Kasumi-1 (cell line): ENCODE measurements at regions not wholly inside any gene's neighbourhood (a gene's known extent, or its start where the extent isn't known, plus 50 kb on each side); places are given as distances from the start of the nearest gene placed in this dataset.

ENCODE experiments used
- DNase-seq, 2 experiments: peaks; one replicate each; lab custom pipeline; 2025; lab: John Stamatoyannopoulos, UW

GRCh38 chr4:188554413-188554812 lies 415.2 kb downstream of the TRIML1 start:
- no peak for DNase-seq

GRCh38 chr4:188573104-188573503 lies 433.9 kb downstream of the TRIML1 start:
- no peak for DNase-seq

GRCh38 chr4:188578657-188579056 lies 439.4 kb downstream of the TRIML1 start:
- DNase-seq, result no peak

DNA sequence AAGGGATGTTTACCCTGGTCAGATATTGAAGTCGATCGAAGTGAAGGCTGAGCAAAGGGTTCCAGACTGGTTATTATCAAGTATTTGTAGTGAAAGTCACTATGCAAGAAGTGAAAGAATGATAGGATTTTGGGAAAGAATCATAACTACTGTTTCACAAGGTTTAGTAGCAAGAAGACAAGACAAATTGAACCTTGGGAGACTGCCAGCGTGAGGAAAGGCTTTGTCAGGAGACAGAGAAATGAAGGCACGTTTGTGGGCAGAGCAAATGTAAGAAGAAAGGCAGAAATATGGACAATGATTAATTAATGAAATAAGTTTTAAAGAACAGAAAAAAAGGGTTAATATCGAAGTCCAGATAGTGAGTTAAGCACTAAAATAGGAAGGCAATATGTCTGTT lies 456.8 kb downstream of the TRIML1 start:
- DNase-seq, result no peak

GRCh38 chr4:188603646-188604045 lies 464.4 kb downstream of the TRIML1 start:
- no peak for DNase-seq

- DNase-seq, result no peak
Observed at GRCh38 chr4:188606635-188607034, 467.4 kb downstream of the TRIML1 start.

DNA sequence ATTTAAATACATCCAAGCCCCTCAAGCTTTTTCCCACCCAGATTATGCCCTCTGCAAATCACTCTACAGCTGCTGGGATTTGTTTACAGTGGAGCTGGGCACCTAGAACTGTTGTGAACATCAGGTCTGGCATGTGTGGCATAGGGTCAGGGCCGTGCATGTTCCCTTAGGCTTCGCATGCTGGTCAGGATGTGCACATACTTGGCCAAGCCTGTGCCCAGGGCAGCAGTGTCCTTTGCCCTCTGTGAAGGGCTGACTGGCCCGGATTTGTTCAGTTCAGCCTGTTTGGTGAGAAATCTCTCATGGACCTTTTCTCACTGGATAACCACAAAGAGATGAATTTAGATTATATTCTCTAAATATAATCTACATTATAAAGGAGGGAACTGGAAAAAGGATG lies 471.9 kb downstream of the TRIML1 start:
- no peak for DNase-seq

DNA sequence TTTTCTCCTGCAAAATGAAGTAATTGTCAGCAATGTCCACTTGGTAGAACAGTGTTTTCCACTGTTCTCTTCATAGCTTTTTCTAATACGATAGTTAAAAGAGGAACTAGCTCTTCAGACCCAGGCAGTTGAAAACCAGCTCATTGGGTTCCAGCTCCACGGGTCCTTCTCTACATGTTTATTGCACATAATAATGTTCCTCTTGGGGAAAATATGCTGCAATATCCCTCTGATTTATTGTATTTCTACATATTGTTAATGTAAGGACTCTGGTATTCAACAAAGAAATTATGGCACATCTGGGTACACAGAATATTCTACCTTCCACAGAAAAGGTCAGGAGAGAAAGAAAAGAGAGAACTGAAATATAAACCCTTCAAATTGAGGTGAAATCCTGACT lies 473.4 kb downstream of the TRIML1 start:
- DNase-seq, result peak; percentile 35 to 47

DNA sequence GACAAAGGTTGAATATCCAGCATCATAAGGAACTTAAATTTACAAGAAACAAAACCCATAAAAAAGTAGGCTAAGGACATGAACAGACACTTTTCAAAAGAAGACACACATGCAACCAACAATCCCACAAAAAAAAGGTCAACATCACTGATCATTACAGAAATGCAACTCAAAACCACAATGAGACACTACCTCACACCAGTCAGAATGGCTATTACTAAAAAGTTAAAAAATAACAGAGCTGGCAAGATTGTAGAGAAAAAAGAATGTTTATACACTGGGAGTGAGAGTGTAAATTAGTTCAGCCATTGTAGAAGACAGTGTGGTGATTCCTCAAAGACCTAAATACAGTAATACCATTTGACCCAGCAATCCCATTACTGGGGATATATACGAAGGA lies 474.7 kb downstream of the TRIML1 start:
- DNase-seq, result no peak

DNA sequence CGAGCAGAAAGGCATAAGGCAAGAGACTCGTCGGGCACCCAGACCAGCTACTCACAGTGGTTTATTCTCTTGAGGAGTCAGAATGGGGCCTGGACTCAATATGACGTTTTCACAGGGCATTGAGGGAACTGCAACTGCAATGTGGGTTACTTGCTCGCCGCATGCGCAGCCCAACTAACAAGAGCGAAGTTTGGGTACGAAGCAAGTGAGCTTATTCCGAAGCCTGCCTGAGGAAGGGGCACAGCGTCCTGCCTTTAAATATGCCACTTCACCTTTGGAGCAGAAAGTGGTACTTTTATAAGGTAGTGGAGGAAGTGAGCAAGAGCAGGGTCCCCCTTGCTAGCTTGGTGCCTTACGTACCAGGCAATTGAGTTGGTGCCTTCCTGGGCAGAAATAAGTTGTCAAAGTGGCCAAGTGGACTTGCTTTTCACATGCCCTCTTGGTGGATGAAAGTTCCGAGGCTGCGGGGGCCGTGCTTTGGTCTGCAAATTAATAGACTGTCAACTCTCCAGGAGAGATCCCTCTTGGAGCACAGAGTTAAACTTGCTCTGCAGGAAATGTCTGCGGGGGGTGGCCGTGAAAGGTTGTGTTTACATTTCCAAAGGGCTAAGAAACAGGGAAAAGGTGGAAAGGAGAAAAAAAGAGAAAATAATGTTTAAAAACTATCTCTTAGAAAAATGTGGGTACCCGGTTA lies 480.4 kb downstream of the TRIML1 start:
- no peak for DNase-seq

DNA sequence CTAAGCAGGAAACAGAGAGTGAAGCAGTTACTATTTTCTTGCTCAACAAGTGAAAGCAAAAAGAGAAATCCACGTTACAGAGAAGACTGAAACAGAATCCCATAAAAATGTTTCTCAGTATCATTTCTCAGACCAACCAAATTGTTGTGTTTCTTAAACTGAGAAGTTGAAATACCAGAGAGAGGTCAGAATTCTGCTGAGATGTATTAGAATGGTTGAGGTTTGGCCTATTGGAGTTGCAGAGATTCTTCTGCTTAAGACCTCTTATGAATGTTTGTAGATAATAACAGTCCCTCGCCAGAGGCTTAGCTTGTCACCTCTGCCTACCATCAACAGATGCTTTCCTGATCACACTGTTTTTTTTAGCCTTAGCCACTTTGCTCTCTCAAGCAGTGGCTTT lies 481.4 kb downstream of the TRIML1 start:
- no peak for DNase-seq

- no peak for DNase-seq
Observed at GRCh38 chr4:188623314-188623854, 484.1 kb downstream of the TRIML1 start.

DNA sequence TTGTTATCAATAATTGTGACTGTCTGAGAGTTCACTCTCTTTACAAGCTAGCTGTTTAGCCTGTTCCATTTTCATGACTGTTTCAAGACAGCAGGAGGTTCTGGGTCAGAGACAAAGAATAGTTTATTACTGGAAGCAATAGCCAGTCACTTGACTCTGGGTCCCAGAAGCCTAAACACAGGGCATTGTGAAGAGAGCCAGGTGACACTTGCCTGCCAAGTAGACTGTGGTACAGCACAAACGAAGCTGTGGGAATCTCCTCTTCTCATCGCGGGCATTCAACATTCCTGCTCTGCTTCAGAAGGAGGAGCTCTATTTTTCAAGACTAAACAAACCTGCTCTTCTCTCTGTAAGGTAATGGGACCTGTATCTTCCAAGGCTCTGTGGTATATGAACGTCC lies 485.1 kb downstream of the TRIML1 start:
- no peak for DNase-seq

- no peak for DNase-seq
Observed at GRCh38 chr4:188627892-188628291, 488.7 kb downstream of the TRIML1 start.

GRCh38 chr4:188639479-188640100 lies 500.3 kb downstream of the TRIML1 start:
- DNase-seq, result no peak

DNA sequence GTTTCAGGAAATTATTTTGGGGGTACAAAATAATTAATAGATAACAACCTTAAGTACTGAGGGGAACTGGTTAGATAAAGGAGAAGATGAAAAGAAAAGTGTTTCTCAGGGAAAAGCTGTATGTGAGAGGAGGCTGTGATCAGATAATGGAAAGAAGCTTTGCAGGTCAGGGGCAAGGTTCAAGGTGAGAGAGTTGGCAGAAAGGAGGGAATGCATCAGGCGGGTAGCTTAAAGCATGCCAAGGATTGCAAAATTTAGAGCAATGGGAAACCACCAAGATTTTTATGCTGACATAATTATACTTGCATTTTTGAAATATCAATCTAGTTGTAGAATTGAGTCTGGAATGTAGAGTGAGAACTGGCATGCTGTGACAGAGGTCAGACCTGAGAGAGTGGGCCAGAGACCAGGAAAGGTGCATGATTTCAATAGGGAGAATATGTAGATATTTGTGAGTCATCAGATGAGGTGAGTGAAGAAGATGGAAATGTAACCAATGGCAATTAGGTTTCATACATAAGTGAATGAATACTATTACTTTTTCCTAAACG lies 508.7 kb downstream of the TRIML1 start:
- DNase-seq, result no peak

GRCh38 chr4:188649635-188650034 lies 510.4 kb downstream of the TRIML1 start:
- DNase-seq, result no peak

DNA sequence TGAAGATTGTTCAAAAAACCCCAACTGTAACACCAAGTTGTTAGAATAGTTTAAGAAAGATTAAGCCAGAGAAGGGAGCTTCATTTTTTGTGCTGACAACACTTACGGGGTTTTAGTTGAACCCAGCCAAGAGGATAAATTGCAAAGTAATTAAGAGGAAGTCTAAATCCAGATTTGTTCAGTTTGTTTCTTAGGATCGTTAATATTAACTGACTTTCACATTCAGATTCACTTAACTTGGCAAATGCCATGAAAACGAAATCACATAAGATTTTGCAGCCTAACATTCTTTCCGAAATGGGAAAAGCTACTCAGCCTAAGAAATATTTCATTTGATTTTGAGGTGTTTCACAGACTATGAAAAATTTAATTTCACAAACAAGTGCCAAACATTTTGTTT lies 511.3 kb downstream of the TRIML1 start:
- no peak for DNase-seq

DNA sequence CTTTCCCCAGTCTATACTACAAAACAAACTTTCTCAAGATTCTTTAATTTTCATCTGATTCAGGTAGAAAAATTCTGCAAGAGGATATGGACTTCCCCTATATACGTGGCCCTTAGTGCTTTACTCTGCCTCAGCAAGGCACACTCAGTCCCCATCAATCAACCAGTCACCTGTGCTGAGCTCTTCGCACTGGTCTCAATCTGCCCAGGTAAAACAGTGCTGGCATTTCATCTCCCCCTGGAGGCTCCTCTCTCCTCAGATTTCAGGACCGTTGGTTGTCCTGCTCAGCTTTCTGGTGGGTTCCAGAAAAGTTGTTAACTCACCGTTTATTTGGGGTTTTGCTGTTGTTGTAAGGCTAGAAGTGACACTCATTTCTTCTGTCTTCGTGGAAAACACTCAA lies 518.1 kb downstream of the TRIML1 start:
- DNase-seq, result no peak

DNA sequence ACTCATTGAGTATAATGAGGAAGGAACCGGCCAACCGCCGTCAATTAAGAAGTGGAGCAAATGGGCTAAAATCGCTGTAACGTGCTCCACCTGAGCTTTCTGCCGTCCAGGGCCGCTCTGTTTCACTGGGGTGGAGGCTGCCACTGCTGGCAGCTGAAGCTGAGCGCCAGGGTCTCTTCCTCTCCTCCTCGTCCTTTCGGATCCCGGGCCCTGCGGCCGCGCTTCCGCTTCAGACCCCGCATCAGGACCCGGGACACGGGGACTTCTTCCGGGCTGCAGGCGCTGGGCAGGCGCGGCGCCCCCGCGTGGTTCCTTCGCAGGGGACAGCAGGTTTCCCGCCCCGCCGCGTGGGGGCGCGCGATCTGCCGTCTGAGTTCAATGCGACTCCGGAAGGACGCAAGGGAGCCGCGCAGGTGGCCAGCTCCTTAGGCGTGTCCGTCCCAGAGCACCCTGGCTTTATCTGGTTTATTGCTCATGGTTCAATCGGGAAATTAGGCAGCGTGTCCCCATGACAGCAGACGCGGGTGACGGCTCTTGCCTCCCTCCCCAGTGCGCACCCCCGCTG lies 519.8 kb downstream of the TRIML1 start:
- DNase-seq, result no peak

GRCh38 chr4:188660796-188661195 lies 521.6 kb downstream of the TRIML1 start:
- no peak for DNase-seq

GRCh38 chr4:188661502-188661901 lies 522.3 kb downstream of the TRIML1 start:
- no peak for DNase-seq

DNA sequence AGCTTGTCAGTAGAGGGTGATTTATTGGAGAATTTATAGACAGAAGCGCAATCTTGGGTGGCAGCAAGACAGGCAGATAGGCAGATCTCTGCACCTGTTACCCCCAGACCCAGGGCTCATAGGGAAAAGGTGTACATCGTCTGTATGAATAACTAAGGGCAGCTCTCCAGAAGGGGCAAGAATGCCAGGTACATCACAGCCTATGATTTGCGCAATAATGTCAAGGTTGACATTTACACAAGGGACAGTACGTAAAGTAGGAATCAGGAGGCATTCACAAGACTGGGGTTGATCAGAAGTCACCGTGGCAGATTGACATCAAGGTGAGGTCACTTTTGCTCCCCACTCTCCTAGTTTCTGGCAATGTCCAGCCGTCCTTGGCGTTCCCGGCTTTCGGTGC lies 524.1 kb downstream of the TRIML1 start:
- DNase-seq, result no peak
